GM12878 (cell line): ENCODE measurements at regions not wholly inside any gene's neighbourhood (a gene's known extent, or its start where the extent isn't known, plus 50 kb on each side); places are given as distances from the start of the nearest gene placed in this dataset.

Experiments used
- ATAC-seq: fragments of 200-7000 bp; cut with Tn5 transposase; 3 replicates; pipeline ENCODE4 v1.9.1; 2020; ENCODE audit warnings: mild to moderate bottlenecking, moderate library complexity
- BruUV-seq: library from RNA; stranded (reverse); fragments of 400-500 nt; replicated peaks from 2 replicates; lab custom pipeline; 2021; lab: Mats Ljungman, UMichigan
- CTCF ChIA-PET: fragments of 300-600 bp; sonication (Branson Sonifier 250); formaldehyde crosslinking; extraction: SDS; loops from one replicate; lab custom pipeline; 2021; ENCODE audit warnings: inconsistent platforms; lab: Yijun Ruan, JAX
- POLR2A ChIA-PET: fragments of 350-600 bp; formaldehyde crosslinking; extraction: SDS; loops from one replicate; lab custom pipeline; 2021; ENCODE audit warnings: inconsistent platforms; lab: Charles Lee
- RAD21 ChIA-PET: fragments of 300-600 bp; sonication (Branson Sonifier 250); formaldehyde crosslinking; loops from one replicate; lab custom pipeline; 2023; ENCODE audit warnings: antibody characterized with exemption; ENCODE audit not compliant: unreplicated experiment; lab: Charles Lee
- SMC1A ChIA-PET: fragments of 300-600 bp; sonication (Branson Sonifier 250); formaldehyde crosslinking; loops from one replicate; lab custom pipeline; 2023; ENCODE audit not compliant: unreplicated experiment, uncharacterized antibody; lab: Charles Lee
- DNase-seq: peaks from one replicate; pipeline ENCODE4 v3.0.0-alpha.2; 2011; ENCODE audit warnings: low read depth, low spot score
- FAIRE-seq: peaks from 3 replicates; lab custom pipeline; 2011; peaks lifted over from hg19 to GRCh38; lab: Jason Lieb, UNC
- H2AFZ ChIP-seq: 2 replicates; pipeline ENCODE4 v1.6.0; 2011; ENCODE audit warnings: low read depth, low read length, control low read depth; ENCODE audit not compliant: control insufficient read depth
- H3K27ac ChIP-seq: 2 replicates; pipeline ENCODE4 v1.5.1; 2011; ENCODE audit warnings: control low read depth; ENCODE audit not compliant: control insufficient read depth, insufficient read depth
- H3K27me3 ChIP-seq, 2 experiments: replicated peaks in 1 of 2; 2 replicates each; pipeline versions ENCODE4 v1.6.0 to v1.6.1; 2011; ENCODE audit warnings: low read length in 1 of 2; ENCODE audit not compliant: control insufficient read depth in 2 of 2, insufficient read depth in 2 of 2
- H3K36me3 ChIP-seq, 2 experiments: 2 replicates each; pipeline ENCODE4 v1.5.1; 2011; ENCODE audit warnings: low read length in 1 of 2; ENCODE audit not compliant: control insufficient read depth in 2 of 2, insufficient read depth in 2 of 2
- H3K4me1 ChIP-seq: 2 replicates; pipeline ENCODE4 v1.6.1; 2011; ENCODE audit warnings: mild to moderate bottlenecking, low read length, moderate library complexity, mixed read lengths; ENCODE audit not compliant: control insufficient read depth, insufficient read depth
- H3K4me2 ChIP-seq: 2 replicates; pipeline ENCODE4 v1.6.0; 2011; ENCODE audit warnings: control low read depth; ENCODE audit not compliant: control insufficient read depth, insufficient read depth
- H3K4me3 ChIP-seq: fragments of 200-600 bp; sonication (generic); 2 replicates; pipeline ENCODE4 v1.5.1; 2016
- H3K79me2 ChIP-seq: 2 replicates; pipeline ENCODE4 v1.6.0; 2011; ENCODE audit warnings: low read length; ENCODE audit not compliant: control insufficient read depth, insufficient read depth
- H3K9ac ChIP-seq: 2 replicates; pipeline ENCODE4 v1.8.0; 2011; ENCODE audit warnings: low read length, control low read depth, mixed read lengths; ENCODE audit not compliant: control insufficient read depth, insufficient read depth
- H3K9me3 ChIP-seq: replicated peaks from 3 replicates; pipeline ENCODE4 v1.5.1; 2011; ENCODE audit warnings: mild to moderate bottlenecking, low read length; ENCODE audit not compliant: control insufficient read depth, insufficient read depth
- H4K20me1 ChIP-seq: 2 replicates; pipeline ENCODE4 v1.6.0; 2011; ENCODE audit not compliant: control insufficient read depth, insufficient read depth
- ASH2L ChIP-seq: fragments of 300-600, 200-600 bp; sonication (generic); IDR thresholded peaks from 2 replicates; pipeline ENCODE4 v1.6.1; 2017; ENCODE audit warnings: low read depth, mild to moderate bottlenecking, borderline replicate concordance
- ATF7 ChIP-seq: fragments of 450-650 bp; IDR thresholded peaks from 2 replicates; pipeline ENCODE4 v1.6.1; 2016; ENCODE audit warnings: low read depth, mild to moderate bottlenecking
- CHD2 ChIP-seq: IDR thresholded peaks from 2 replicates; pipeline ENCODE4 v1.6.1; 2011; ENCODE audit warnings: low read depth, low read length, improper control_type of control experiment, borderline replicate concordance
- DPF2 ChIP-seq: fragments of 450-650 bp; IDR thresholded peaks from 2 replicates; pipeline ENCODE4 v1.6.1; 2017; ENCODE audit warnings: mild to moderate bottlenecking
- FOXM1 ChIP-seq: IDR thresholded peaks from 2 replicates; pipeline ENCODE4 v1.6.1; 2012; ENCODE audit warnings: low read depth, mild to moderate bottlenecking, inconsistent platforms, low read length, moderate library complexity
- IRF4 ChIP-seq: IDR thresholded peaks from 2 replicates; pipeline ENCODE4 v1.6.1; 2011; ENCODE audit warnings: low read depth, low read length
- MEF2B ChIP-seq: fragments of 450-650 bp; IDR thresholded peaks from 2 replicates; pipeline ENCODE4 v1.6.1; 2018; ENCODE audit warnings: mild to moderate bottlenecking, moderate library complexity; ENCODE audit not compliant: partially characterized antibody, poor library complexity, severe bottlenecking
- MYB ChIP-seq: fragments of 150-350 bp; IDR thresholded peaks from 2 replicates; pipeline ENCODE4 v1.6.1; 2014; ENCODE audit warnings: mild to moderate bottlenecking, low read depth, low read length, borderline replicate concordance
- PAX8 ChIP-seq: fragments of 450-650 bp; IDR thresholded peaks from 2 replicates; pipeline ENCODE4 v1.6.1; 2017; ENCODE audit warnings: mild to moderate bottlenecking, moderate library complexity
- RBBP5 ChIP-seq: fragments of 200-600 bp; sonication (generic); conservative IDR thresholded peaks from 2 replicates; pipeline ENCODE4 v1.6.1; 2016
- TBL1XR1 ChIP-seq: IDR thresholded peaks from 2 replicates; pipeline ENCODE4 v1.6.1; 2012; ENCODE audit warnings: low read depth, low read length, improper control_type of control experiment
- TCF12 ChIP-seq: IDR thresholded peaks from 2 replicates; pipeline ENCODE4 v1.6.1; 2011; ENCODE audit warnings: low read depth, mild to moderate bottlenecking, low read length
- ZSCAN29 ChIP-seq: fragments of 450-650 bp; IDR thresholded peaks from 2 replicates; pipeline ENCODE4 v1.6.1; 2017; ENCODE audit warnings: mild to moderate bottlenecking, moderate library complexity
- WGBS: methylation state at CpG from one replicate; pipeline ENCODE4 v1.1.6; 2016; ENCODE audit warnings: low lambda C conversion rate; ENCODE audit not compliant: insufficient replicate concordance, insufficient coverage; ENCODE audit errors: missing lambda C conversion rate; 5-methylcytosine and 5-hydroxymethylcytosine counted together
- in situ Hi-C: fragments of 300-500 bp; cut with MboI; formaldehyde crosslinking; loops from 9 replicates; pipeline ENCODE4 v1.14.3; 2018; ENCODE audit warnings: mixed read lengths
- intact Hi-C: fragments of 100-400 bp; cut with micrococcal nuclease; formaldehyde crosslinking; loops from one replicate; pipeline ENCODE4 v1.14.2; 2022; ENCODE audit not compliant: unreplicated experiment
- TF ChIP-seq, protein P1 (sequence below): IDR thresholded peaks from 2 replicates; pipeline ENCODE4 v1.6.1; 2011; ENCODE audit warnings: low read depth, mild to moderate bottlenecking, low read length, moderate library complexity, borderline replicate concordance; ENCODE audit errors: extremely low read depth
- TF ChIP-seq, protein P2 (sequence below): IDR thresholded peaks from 2 replicates; pipeline ENCODE4 v1.6.1; 2012; ENCODE audit warnings: low read depth, low read length, improper control_type of control experiment

DNA sequence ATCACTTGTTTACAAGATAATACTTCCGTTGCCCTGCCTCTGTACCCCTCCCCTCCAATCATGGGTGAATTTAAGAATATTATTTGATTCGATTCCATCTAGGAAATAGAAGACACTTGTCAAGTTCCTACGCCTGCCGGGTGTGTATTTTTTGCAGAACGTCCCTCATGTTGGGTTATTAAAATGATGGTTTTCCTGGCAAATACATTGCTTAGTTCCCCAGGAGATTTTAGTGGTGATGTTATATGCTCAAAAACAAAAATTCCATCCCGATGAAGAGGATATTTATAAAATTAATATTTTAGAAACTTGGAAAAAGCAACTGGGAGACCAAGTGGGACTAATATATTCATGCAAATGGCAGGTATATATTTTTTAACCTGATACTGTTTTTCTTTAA is 548.4 kb downstream of the EDEM1 start:
- TF ChIP-seq, protein P1, sequence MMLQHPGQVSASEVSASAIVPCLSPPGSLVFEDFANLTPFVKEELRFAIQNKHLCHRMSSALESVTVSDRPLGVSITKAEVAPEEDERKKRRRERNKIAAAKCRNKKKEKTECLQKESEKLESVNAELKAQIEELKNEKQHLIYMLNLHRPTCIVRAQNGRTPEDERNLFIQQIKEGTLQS: no peak
- no peak for TF ChIP-seq ATF7
- TF ChIP-seq ASH2L: no peak
- TF ChIP-seq CHD2: no peak
- no peak for TF ChIP-seq MEF2B
- no peak for TF ChIP-seq TBL1XR1
- TF ChIP-seq DPF2: no peak
- TF ChIP-seq FOXM1: no peak
- TF ChIP-seq TCF12: no peak
- TF ChIP-seq PAX8: no peak
- TF ChIP-seq RBBP5: no peak
- TF ChIP-seq, protein P2, sequence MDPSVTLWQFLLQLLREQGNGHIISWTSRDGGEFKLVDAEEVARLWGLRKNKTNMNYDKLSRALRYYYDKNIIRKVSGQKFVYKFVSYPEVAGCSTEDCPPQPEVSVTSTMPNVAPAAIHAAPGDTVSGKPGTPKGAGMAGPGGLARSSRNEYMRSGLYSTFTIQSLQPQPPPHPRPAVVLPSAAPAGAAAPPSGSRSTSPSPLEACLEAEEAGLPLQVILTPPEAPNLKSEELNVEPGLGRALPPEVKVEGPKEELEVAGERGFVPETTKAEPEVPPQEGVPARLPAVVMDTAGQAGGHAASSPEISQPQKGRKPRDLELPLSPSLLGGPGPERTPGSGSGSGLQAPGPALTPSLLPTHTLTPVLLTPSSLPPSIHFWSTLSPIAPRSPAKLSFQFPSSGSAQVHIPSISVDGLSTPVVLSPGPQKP: no peak
- TF ChIP-seq ZSCAN29: no peak
- no peak for TF ChIP-seq IRF4
- TF ChIP-seq MYB: no peak
- ChIA-PET CTCF (no interaction called here), POLR2A (no interaction called here), RAD21 (no interaction called here), SMC1A (no interaction called here)
- FAIRE-seq (no peak), ATAC-seq (no peak), DNase-seq (no peak)
- H3K4me3 ChIP-seq: no peak overlapping the region
- intact Hi-C loops (no loop called here), in situ Hi-C loops (no loop called here)
- no peak overlapping the region for H2AFZ ChIP-seq
- H3K79me2 ChIP-seq: no peaks in the 10 kb centered on the region
- H3K4me1 ChIP-seq: no peaks in the 10 kb centered on the region
- no peaks in the 10 kb centered on the region for H3K9me3 ChIP-seq
- 47% methylated on average over 6 of the region's 6 CpGs for WGBS
- no peak overlapping the region for H3K4me2 ChIP-seq
- no peaks in the 10 kb centered on the region for H3K36me3 ChIP-seq
- H4K20me1 ChIP-seq: no peaks in the 10 kb centered on the region
- H3K9ac ChIP-seq: no peak overlapping the region
- H3K27ac ChIP-seq: no peak overlapping the region
- BruUV-seq: no TSS peak
- H3K27me3 ChIP-seq: no peaks in the 10 kb centered on the region
